Lower leg skin (tissue), 3 donors: ENCODE measurements at regions not wholly inside any gene's neighbourhood (a gene's known extent, or its start where the extent isn't known, plus 50 kb on each side); places are given as distances from the start of the nearest gene placed in this dataset.

Source experiments
- CTCF ChIP-seq, 3 donors: fragments of 450-650 bp; IDR thresholded peaks; one replicate each; pipeline ENCODE4 v1.5.1; 2016; ENCODE audit warnings: antibody characterized with exemption in 3 of 3, mild to moderate bottlenecking in 3 of 3, moderate library complexity in 2 of 3
- POLR2A ChIP-seq, 2 donors: fragments of 450-650 bp; IDR thresholded peaks; one replicate each; pipeline ENCODE4 v1.6.1; 2016 to 2017; ENCODE audit warnings: antibody characterized with exemption in 2 of 2, mild to moderate bottlenecking in 1 of 2, moderate library complexity in 1 of 2

- no peak for TF ChIP-seq CTCF (IDR thresholded peaks at IDR 0.05)
- no peak for TF ChIP-seq POLR2A (IDR thresholded peaks at IDR 0.05)
Measured at GRCh38 chr10:6951732-6952131, 371.7 kb upstream of the PRKCQ start.
